Skeletal muscle satellite cell (primary cell): ENCODE measurements at regions not wholly inside any gene's neighbourhood (a gene's known extent, or its start where the extent isn't known, plus 50 kb on each side); places are given as distances from the start of the nearest gene placed in this dataset.
A peak's percentile ranks its signal among the peaks of the same experiment; 100 is the strongest.

Source experiments
- H3K27me3 ChIP-seq: 2 replicates; pipeline ENCODE4 v1.7.0; 2013; ENCODE audit warnings: low read length; ENCODE audit not compliant: control insufficient read depth, insufficient read depth
- H3K36me3 ChIP-seq: 2 replicates; pipeline ENCODE4 v1.7.0; 2013; ENCODE audit warnings: mild to moderate bottlenecking, control low read depth, low read length; ENCODE audit not compliant: insufficient read depth
- H3K4me1 ChIP-seq: 2 replicates; pipeline ENCODE4 v1.7.0; 2013; ENCODE audit warnings: low read length; ENCODE audit not compliant: control insufficient read depth, insufficient read depth
- H3K4me2 ChIP-seq: 2 replicates; pipeline ENCODE4 v1.7.0; 2013; ENCODE audit warnings: mild to moderate bottlenecking, low read length
- H3K4me3 ChIP-seq: 2 replicates; pipeline ENCODE4 v1.7.0; 2013; ENCODE audit warnings: low read length
- H3K9ac ChIP-seq: 2 replicates; pipeline ENCODE4 v1.7.0; 2013; ENCODE audit warnings: mild to moderate bottlenecking, low read depth, low read length, moderate library complexity
- H3K9me3 ChIP-seq: replicated peaks from 2 replicates; pipeline ENCODE4 v1.7.0; 2013; ENCODE audit warnings: mild to moderate bottlenecking, control low read depth, low read length

- H3K4me2 ChIP-seq, result peak overlapping the region; percentile 20
Measured at GRCh38 chr1:222043444-222044292, 301.8 kb upstream of the DUSP10 start.

GRCh38 chr1:222042120-222042519 lies 300.2 kb upstream of the DUSP10 start:
- H3K9me3 ChIP-seq, result no peaks in the 10 kb centered on the region
- H3K36me3 ChIP-seq, result no peaks in the 10 kb centered on the region
- no peak overlapping the region for H3K4me3 ChIP-seq
- peaks cover 45% of the 10 kb centered on the region for H3K4me1 ChIP-seq
- H3K4me2 ChIP-seq, result no peak overlapping the region
- no peaks in the 10 kb centered on the region for H3K27me3 ChIP-seq
- H3K9ac ChIP-seq, result no peak overlapping the region

More at GRCh38 chr1:222043444-222044292, 301.8 kb upstream of the DUSP10 start:
- no peaks in the 10 kb centered on the region for H3K27me3 ChIP-seq
- peaks cover 47% of the 10 kb centered on the region for H3K4me1 ChIP-seq
- peak overlapping the region; percentile 80 for H3K9ac ChIP-seq
- H3K9me3 ChIP-seq, result no peaks in the 10 kb centered on the region
- H3K36me3 ChIP-seq, result no peaks in the 10 kb centered on the region
- H3K4me3 ChIP-seq, result no peak overlapping the region

GRCh38 chr1:222040955-222041354 lies 299.1 kb upstream of the DUSP10 start:
- Histone ChIP-seq H3K4me2 (no peak overlapping the region), H3K27me3 (no peaks in the 10 kb centered on the region), H3K9me3 (no peaks in the 10 kb centered on the region), H3K36me3 (no peaks in the 10 kb centered on the region), H3K9ac (no peak overlapping the region), H3K4me1 (peaks cover 48% of the 10 kb centered on the region), H3K4me3 (no peak overlapping the region)

- Histone ChIP-seq H3K9ac (no peak overlapping the region), H3K4me1 (peaks cover 42% of the 10 kb centered on the region), H3K4me3 (no peak overlapping the region), H3K9me3 (no peaks in the 10 kb centered on the region), H3K4me2 (no peak overlapping the region), H3K36me3 (no peaks in the 10 kb centered on the region), H3K27me3 (no peaks in the 10 kb centered on the region)
Measured at GRCh38 chr1:222040121-222040805, 298.4 kb upstream of the DUSP10 start.

GRCh38 chr1:222038971-222039370 lies 297.1 kb upstream of the DUSP10 start:
- no peaks in the 10 kb centered on the region for H3K9me3 ChIP-seq
- no peaks in the 10 kb centered on the region for H3K27me3 ChIP-seq
- no peak overlapping the region for H3K9ac ChIP-seq
- peaks cover 36% of the 10 kb centered on the region for H3K4me1 ChIP-seq
- no peak overlapping the region for H3K4me2 ChIP-seq
- H3K36me3 ChIP-seq, result no peaks in the 10 kb centered on the region
- no peak overlapping the region for H3K4me3 ChIP-seq

GRCh38 chr1:222037720-222038119 lies 295.8 kb upstream of the DUSP10 start:
- Histone ChIP-seq H3K4me2 (no peak overlapping the region), H3K27me3 (no peaks in the 10 kb centered on the region), H3K36me3 (no peaks in the 10 kb centered on the region), H3K4me1 (peaks cover 24% of the 10 kb centered on the region), H3K4me3 (no peak overlapping the region), H3K9ac (no peak overlapping the region), H3K9me3 (no peaks in the 10 kb centered on the region)

- Histone ChIP-seq H3K9ac (no peak overlapping the region), H3K36me3 (no peaks in the 10 kb centered on the region), H3K27me3 (no peaks in the 10 kb centered on the region), H3K4me1 (peaks cover 10% of the 10 kb centered on the region), H3K4me2 (no peak overlapping the region), H3K9me3 (no peaks in the 10 kb centered on the region), H3K4me3 (no peak overlapping the region)
Measured at GRCh38 chr1:222034790-222035189, 292.9 kb upstream of the DUSP10 start.

- H3K27me3 ChIP-seq, result no peaks in the 10 kb centered on the region
- H3K36me3 ChIP-seq, result no peaks in the 10 kb centered on the region
- no peak overlapping the region for H3K9ac ChIP-seq
- H3K9me3 ChIP-seq, result no peaks in the 10 kb centered on the region
- no peak overlapping the region for H3K4me2 ChIP-seq
- H3K4me3 ChIP-seq, result no peak overlapping the region
- H3K4me1 ChIP-seq, result peaks cover 10% of the 10 kb centered on the region
Measured at GRCh38 chr1:222033450-222033849, 291.6 kb upstream of the DUSP10 start.

- no peaks in the 10 kb centered on the region for H3K36me3 ChIP-seq
- no peak overlapping the region for H3K4me2 ChIP-seq
- H3K9me3 ChIP-seq, result no peaks in the 10 kb centered on the region
- no peak overlapping the region for H3K4me3 ChIP-seq
- H3K4me1 ChIP-seq, result no peaks in the 10 kb centered on the region
- no peak overlapping the region for H3K9ac ChIP-seq
- no peaks in the 10 kb centered on the region for H3K27me3 ChIP-seq
Measured at GRCh38 chr1:222031318-222031717, 289.4 kb upstream of the DUSP10 start.

GRCh38 chr1:222028676-222029075 lies 286.8 kb upstream of the DUSP10 start:
- Histone ChIP-seq H3K9me3 (no peaks in the 10 kb centered on the region), H3K27me3 (no peaks in the 10 kb centered on the region), H3K9ac (no peak overlapping the region), H3K4me1 (no peaks in the 10 kb centered on the region), H3K36me3 (no peaks in the 10 kb centered on the region), H3K4me3 (no peak overlapping the region), H3K4me2 (no peak overlapping the region)

- Histone ChIP-seq H3K9me3 (no peaks in the 10 kb centered on the region), H3K4me1 (no peaks in the 10 kb centered on the region), H3K4me2 (no peak overlapping the region), H3K36me3 (no peaks in the 10 kb centered on the region), H3K4me3 (no peak overlapping the region), H3K27me3 (no peaks in the 10 kb centered on the region), H3K9ac (no peak overlapping the region)
Measured at GRCh38 chr1:222028116-222028515, 286.2 kb upstream of the DUSP10 start.
